ENCODE measurements at regions not wholly inside any gene's neighbourhood (a gene's known extent, or its start where the extent isn't known, plus 50 kb on each side); places are given as distances from the start of the nearest gene placed in this dataset.

DNA sequence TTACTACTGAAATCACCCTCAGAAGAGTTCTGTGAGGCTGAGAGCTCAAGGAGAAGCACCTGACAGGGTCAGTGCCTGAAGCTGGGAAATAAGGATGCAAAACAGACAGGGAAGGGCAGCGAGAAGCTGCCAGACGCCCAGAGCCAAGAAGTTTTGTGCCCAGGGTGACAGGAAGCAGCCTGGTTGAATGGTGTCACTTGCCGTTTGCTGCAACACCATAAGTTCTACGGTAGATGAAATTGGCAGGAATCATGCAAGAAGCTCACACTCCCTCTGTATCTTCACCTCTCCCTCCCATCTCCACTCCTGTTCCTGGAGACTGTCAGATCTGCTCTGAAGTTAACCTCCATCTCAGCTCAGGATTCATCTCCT, 117.0 kb upstream of the SLC14A2 start:
- in situ Hi-C loops (cut with MboI; ENCODE audit: low pct_unique_long_range_greater_than_20kb, low sequenced_read_pairs, unreplicated experiment), result no loop called here
- DNase-seq (ENCODE audit: low spot score), result no peak

GRCh38 chr18:45503990-45504389, 111.3 kb upstream of the SLC14A2 start:
- no peak for TF ChIP-seq CTCF (IDR thresholded peaks at IDR 0.05; ENCODE audit: extremely low read depth, insufficient read depth, missing control alignments)
- DNase-seq (ENCODE audit: low spot score), result no peak
- in situ Hi-C loops (cut with MboI; ENCODE audit: low pct_unique_long_range_greater_than_20kb, low sequenced_read_pairs, unreplicated experiment), result no loop called here

More for the DNA sequence above, 117.0 kb upstream of the SLC14A2 start:
- no peak for TF ChIP-seq CTCF (IDR thresholded peaks at IDR 0.05; ENCODE audit: extremely low read depth, insufficient read depth, missing control alignments)

GRCh38 chr18:45505497-45506206, 109.6 kb upstream of the SLC14A2 start:
- no peak for TF ChIP-seq CTCF (IDR thresholded peaks at IDR 0.05; ENCODE audit: extremely low read depth, insufficient read depth, missing control alignments)
- DNase-seq (ENCODE audit: low spot score), result no peak
- in situ Hi-C loops (cut with MboI; ENCODE audit: low pct_unique_long_range_greater_than_20kb, low sequenced_read_pairs, unreplicated experiment), result no loop called here

- in situ Hi-C loops (cut with MboI; ENCODE audit: low pct_unique_long_range_greater_than_20kb, low sequenced_read_pairs, unreplicated experiment), result no loop called here
- no peak for DNase-seq (ENCODE audit: low spot score)
Measured at GRCh38 chr18:45506951-45507350, 108.3 kb upstream of the SLC14A2 start.

GRCh38 chr18:45509535-45509934, 105.7 kb upstream of the SLC14A2 start:
- no peak for TF ChIP-seq CTCF (IDR thresholded peaks at IDR 0.05; ENCODE audit: extremely low read depth, insufficient read depth, missing control alignments)
- in situ Hi-C loops (cut with MboI; ENCODE audit: low pct_unique_long_range_greater_than_20kb, low sequenced_read_pairs, unreplicated experiment), result no loop called here
- DNase-seq (ENCODE audit: low spot score), result no peak

More at GRCh38 chr18:45506951-45507350, 108.3 kb upstream of the SLC14A2 start:
- TF ChIP-seq CTCF (IDR thresholded peaks at IDR 0.05; ENCODE audit: extremely low read depth, insufficient read depth, missing control alignments), result no peak

- in situ Hi-C loops (cut with MboI; ENCODE audit: low pct_unique_long_range_greater_than_20kb, low sequenced_read_pairs, unreplicated experiment), result no loop called here
- no peak for TF ChIP-seq CTCF (IDR thresholded peaks at IDR 0.05; ENCODE audit: extremely low read depth, insufficient read depth, missing control alignments)
- DNase-seq (ENCODE audit: low spot score), result no peak
Measured at GRCh38 chr18:45510656-45511055, 104.6 kb upstream of the SLC14A2 start.

Data from GM13977 (cell line).